HT1080 (cell line): ENCODE measurements at regions not wholly inside any gene's neighbourhood (a gene's known extent, or its start where the extent isn't known, plus 50 kb on each side); places are given as distances from the start of the nearest gene placed in this dataset.

Experiments
- DNase-seq: peaks from one replicate; pipeline ENCODE4 v3.0.0-alpha.2; 2015; ENCODE audit warnings: low read depth

GRCh38 chr2:216553482-216554240, 55.0 kb downstream of the RPL37A start:
- DNase-seq, result no peak

GRCh38 chr2:216554286-216554685, 55.6 kb downstream of the RPL37A start:
- no peak for DNase-seq

- DNase-seq, result no peak
Measured at GRCh38 chr2:216554755-216555154, 56.1 kb downstream of the RPL37A start.

GRCh38 chr2:216555274-216555673, 56.6 kb downstream of the RPL37A start:
- peak; percentile 66 for DNase-seq

GRCh38 chr2:216556202-216556601, 57.6 kb downstream of the RPL37A start:
- no peak for DNase-seq

GRCh38 chr2:216557413-216557812, 58.8 kb downstream of the RPL37A start:
- DNase-seq, result no peak

GRCh38 chr2:216557820-216558219, 59.2 kb downstream of the RPL37A start:
- no peak for DNase-seq

- no peak for DNase-seq
Measured at GRCh38 chr2:216559625-216560156, 61.0 kb downstream of the RPL37A start.

- no peak for DNase-seq
Measured at GRCh38 chr2:216560838-216561270, 62.2 kb downstream of the RPL37A start.

- no peak for DNase-seq
Measured at GRCh38 chr2:216562696-216563435, 64.2 kb downstream of the RPL37A start.

- no peak for DNase-seq
Measured at GRCh38 chr2:216563646-216564045, 65.0 kb downstream of the RPL37A start.

- DNase-seq, result no peak
Measured at GRCh38 chr2:216564611-216565010, 66.0 kb downstream of the RPL37A start.

GRCh38 chr2:216565956-216566355, 67.3 kb upstream of the IGFBP2 start:
- no peak for DNase-seq

GRCh38 chr2:216568576-216568975, 64.6 kb upstream of the IGFBP2 start:
- no peak for DNase-seq

GRCh38 chr2:216569765-216570164, 63.5 kb upstream of the IGFBP2 start:
- no peak for DNase-seq

- DNase-seq, result no peak
Measured at GRCh38 chr2:216570357-216570756, 62.9 kb upstream of the IGFBP2 start.

- DNase-seq, result no peak
Measured at GRCh38 chr2:216571178-216571908, 61.9 kb upstream of the IGFBP2 start.

- peak; percentile 24 for DNase-seq
Measured at GRCh38 chr2:216571909-216572513, 61.2 kb upstream of the IGFBP2 start.

GRCh38 chr2:216572582-216573578, 60.3 kb upstream of the IGFBP2 start:
- no peak for DNase-seq

GRCh38 chr2:216574046-216574445, 59.2 kb upstream of the IGFBP2 start:
- DNase-seq, result no peak
